Fibroblast of mammary gland (primary cell): ENCODE measurements at regions not wholly inside any gene's neighbourhood (a gene's known extent, or its start where the extent isn't known, plus 50 kb on each side); places are given as distances from the start of the nearest gene placed in this dataset.

Experiments used
- DNase-seq: peaks from one replicate; pipeline ENCODE4 v3.0.0-alpha.2; 2010; ENCODE audit warnings: low read depth
- H3K4me3 ChIP-seq: 2 replicates; pipeline ENCODE4 v1.5.1; 2011; ENCODE audit warnings: low read depth, mild to moderate bottlenecking, low read length, moderate library complexity; ENCODE audit not compliant: control insufficient read depth
- TF ChIP-seq, protein P1 (sequence below): conservative IDR thresholded peaks from 2 replicates; pipeline ENCODE4 v1.5.1; 2011; ENCODE audit warnings: low read depth, low read length, inconsistent platforms; ENCODE audit not compliant: control insufficient read depth, insufficient read depth

DNA sequence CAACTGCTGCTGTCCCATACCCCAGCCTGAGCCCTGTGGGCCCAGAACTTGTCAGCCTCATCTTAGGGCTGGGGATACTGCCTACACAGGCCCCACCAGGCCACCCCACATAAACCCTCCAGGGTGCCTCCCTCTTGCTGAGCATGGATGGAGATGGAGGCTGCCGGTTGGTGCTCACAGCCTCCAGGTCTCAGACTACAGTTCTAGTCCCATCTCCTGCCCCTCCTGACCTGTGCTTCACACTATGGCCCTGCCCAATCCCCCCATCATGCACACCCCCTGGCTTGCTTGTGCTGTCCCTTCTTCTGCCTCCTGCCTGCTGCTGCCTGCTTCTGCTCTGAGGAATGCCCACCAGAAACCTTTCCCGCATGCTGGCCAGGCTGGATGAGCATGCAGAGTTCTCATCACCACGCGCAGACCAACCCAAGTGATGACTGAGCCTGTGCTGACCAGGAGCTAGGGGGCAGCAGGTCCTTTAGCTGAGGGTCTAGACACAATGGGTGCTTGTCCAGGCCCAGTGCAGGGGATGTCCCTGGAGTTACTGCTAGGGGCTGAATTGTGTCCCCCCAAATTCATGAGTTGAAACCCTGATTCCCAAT lies 138.4 kb upstream of the HS6ST1 start:
- no peak overlapping the region for H3K4me3 ChIP-seq
- DNase-seq = no peak
- TF ChIP-seq, protein P1, sequence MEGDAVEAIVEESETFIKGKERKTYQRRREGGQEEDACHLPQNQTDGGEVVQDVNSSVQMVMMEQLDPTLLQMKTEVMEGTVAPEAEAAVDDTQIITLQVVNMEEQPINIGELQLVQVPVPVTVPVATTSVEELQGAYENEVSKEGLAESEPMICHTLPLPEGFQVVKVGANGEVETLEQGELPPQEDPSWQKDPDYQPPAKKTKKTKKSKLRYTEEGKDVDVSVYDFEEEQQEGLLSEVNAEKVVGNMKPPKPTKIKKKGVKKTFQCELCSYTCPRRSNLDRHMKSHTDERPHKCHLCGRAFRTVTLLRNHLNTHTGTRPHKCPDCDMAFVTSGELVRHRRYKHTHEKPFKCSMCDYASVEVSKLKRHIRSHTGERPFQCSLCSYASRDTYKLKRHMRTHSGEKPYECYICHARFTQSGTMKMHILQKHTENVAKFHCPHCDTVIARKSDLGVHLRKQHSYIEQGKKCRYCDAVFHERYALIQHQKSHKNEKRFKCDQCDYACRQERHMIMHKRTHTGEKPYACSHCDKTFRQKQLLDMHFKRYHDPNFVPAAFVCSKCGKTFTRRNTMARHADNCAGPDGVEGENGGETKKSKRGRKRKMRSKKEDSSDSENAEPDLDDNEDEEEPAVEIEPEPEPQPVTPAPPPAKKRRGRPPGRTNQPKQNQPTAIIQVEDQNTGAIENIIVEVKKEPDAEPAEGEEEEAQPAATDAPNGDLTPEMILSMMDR = no peak

DNA sequence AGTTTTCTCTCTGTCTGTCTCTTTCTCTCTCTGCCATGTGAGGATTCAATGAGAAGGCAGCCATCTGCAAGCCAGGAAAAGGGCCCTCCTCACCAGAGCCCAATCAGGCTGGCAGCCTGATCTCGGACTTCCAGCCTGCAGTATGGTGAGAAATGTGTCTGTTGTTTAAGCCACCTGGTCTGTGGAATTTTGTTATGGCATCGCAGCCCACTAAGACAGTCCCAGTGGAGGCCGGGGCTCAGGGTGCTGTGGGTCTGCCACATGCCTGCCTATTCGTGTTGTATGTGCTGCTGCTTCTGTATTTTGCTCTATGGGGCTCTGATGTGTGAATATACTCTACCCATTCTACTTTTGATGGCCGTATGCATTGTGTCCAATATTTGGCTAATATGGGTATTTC lies 139.0 kb upstream of the HS6ST1 start:
- no peak for DNase-seq
- TF ChIP-seq, protein P1 = no peak

DNA sequence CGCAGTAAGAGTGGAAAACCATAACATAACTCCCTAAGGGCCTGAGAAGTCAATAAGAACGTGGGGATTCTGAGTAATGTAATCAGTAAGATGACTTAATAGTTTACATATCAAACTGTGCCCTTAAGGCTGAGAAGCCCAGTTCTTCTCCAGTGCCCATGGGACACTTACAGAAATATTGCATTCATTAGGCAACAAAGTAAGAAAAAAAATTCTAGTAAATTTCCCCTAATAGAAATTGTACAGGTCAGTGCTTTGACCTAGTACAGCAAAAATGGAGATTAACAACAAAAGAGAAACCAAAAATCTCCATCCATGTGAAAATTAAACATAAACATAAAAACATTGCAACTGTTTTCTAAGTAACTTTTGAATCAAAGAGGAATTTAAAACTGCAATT lies 139.8 kb upstream of the HS6ST1 start:
- peak; percentile 38 for DNase-seq
- H3K4me3 ChIP-seq = no peak overlapping the region
- TF ChIP-seq, protein P1 = no peak

More for the DNA sequence above, 139.0 kb upstream of the HS6ST1 start:
- no peak overlapping the region for H3K4me3 ChIP-seq

DNA sequence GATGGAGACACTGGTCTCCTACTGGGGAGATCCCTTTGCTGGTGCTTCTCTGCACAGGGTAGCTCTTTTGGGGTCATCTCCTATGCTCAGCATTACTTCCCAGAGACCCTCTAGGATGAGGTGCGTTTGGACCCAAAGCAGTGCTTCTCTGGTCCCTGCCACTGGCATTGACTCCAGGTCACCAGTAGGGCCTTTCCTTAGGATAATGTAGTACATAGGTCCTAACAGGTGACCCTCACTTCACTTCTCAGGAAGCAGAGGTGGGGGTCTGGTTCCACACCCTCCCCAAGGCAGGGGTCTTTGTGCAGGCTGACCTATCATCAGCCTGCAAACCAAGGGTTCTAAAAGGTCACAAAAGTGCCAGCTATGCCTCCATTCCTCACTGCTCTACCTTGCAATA lies 145.8 kb upstream of the HS6ST1 start:
- TF ChIP-seq, protein P1 = no peak
- no peak for DNase-seq
- H3K4me3 ChIP-seq = no peak overlapping the region

DNA sequence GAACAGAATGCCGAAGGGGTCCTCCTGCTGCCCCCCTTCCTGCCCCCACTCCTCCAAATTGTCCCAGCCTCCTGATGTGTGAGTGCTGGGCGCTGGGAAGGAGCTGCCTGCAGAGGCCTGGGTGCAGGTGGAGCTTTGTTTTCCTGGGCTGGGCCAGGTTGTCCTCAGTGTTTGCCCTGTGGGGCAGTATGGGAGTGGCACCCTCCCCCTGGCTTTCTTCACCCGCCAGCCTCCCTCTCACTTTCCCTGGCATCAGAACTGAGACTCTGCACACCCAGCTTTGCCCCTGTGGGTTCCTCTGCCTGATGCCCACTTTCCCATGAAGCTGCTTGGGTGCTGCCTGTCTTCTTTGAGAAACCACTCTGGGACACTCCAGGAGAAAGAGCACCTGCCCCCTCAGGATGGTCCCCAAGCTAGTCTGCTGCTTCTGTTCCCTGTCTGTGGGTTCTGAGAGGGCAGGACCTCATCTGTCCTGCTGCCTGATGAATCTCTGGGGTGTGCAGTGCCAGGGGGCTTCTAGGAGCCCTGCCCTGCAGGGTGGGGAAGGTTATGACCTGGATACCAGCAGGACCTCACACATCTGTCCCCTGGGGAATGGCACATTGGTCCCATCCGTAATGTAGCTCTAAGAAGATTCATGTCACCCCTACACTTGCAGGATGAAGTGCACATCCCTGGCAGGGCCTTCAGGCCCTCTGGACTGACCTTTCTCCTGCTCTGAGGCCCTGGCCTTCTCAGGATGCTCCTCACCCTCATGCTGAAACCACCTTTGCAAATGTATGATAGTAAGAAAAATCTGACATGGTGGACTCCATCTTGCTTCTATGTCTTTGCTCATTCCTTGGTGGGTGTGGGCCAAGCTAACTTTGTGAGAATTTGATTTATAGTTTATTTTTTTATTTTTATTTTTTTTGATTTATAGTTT lies 146.8 kb upstream of the HS6ST1 start:
- DNase-seq = no peak
- no peak overlapping the region for H3K4me3 ChIP-seq
- TF ChIP-seq, protein P1 = no peak

DNA sequence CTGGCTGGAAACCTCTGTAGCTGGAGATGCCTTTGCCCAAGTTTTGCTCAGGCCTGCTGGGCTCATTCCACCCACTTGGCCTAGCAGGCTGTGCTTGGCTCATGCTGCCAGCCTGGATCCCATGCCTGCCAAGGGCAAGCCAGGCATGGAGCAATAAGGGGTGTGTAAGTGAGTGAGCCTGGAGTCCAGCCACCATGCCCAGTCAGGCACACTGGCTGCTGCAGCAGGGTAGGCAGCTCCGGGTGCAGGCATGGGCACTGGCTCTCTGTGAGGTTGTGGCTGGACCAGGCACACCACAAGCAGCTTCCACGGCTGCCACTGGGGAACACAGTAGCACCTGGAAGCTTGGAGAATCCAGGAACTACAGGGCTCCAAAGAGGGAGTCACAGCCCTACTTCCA lies 147.7 kb upstream of the HS6ST1 start:
- no peak overlapping the region for H3K4me3 ChIP-seq
- DNase-seq = no peak
- TF ChIP-seq, protein P1 = no peak
